ENCODE measurements at regions not wholly inside any gene's neighbourhood (a gene's known extent, or its start where the extent isn't known, plus 50 kb on each side); places are given as distances from the start of the nearest gene placed in this dataset.

DNA sequence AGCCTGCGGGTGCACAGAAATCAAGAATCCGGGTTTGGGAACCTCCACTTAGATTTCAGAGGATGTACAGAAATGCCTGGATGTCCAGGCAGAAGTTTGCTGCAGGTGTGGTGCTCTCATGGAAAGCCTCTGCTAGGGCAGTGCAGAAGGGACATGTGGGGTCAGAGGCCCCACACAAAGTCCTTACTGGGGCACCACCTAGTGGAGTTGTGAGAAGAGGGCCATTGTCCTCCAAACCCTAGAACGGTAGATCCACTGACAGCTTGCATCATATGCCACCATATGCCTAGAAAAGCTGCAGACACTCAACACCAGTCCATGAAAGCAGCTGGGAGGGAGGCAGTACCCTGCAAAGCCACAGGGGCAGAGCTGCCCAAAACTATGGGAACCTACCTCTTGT lies 833.0 kb downstream of the TMEM182 start:
- TF ChIP-seq, protein P1, sequence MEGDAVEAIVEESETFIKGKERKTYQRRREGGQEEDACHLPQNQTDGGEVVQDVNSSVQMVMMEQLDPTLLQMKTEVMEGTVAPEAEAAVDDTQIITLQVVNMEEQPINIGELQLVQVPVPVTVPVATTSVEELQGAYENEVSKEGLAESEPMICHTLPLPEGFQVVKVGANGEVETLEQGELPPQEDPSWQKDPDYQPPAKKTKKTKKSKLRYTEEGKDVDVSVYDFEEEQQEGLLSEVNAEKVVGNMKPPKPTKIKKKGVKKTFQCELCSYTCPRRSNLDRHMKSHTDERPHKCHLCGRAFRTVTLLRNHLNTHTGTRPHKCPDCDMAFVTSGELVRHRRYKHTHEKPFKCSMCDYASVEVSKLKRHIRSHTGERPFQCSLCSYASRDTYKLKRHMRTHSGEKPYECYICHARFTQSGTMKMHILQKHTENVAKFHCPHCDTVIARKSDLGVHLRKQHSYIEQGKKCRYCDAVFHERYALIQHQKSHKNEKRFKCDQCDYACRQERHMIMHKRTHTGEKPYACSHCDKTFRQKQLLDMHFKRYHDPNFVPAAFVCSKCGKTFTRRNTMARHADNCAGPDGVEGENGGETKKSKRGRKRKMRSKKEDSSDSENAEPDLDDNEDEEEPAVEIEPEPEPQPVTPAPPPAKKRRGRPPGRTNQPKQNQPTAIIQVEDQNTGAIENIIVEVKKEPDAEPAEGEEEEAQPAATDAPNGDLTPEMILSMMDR (IDR thresholded peaks at IDR 0.05) = no peak
- no peak for TF ChIP-seq POLR2A (IDR thresholded peaks at IDR 0.05)
